ENCODE measurements at regions not wholly inside any gene's neighbourhood (a gene's known extent, or its start where the extent isn't known, plus 50 kb on each side); places are given as distances from the start of the nearest gene placed in this dataset.

DNA sequence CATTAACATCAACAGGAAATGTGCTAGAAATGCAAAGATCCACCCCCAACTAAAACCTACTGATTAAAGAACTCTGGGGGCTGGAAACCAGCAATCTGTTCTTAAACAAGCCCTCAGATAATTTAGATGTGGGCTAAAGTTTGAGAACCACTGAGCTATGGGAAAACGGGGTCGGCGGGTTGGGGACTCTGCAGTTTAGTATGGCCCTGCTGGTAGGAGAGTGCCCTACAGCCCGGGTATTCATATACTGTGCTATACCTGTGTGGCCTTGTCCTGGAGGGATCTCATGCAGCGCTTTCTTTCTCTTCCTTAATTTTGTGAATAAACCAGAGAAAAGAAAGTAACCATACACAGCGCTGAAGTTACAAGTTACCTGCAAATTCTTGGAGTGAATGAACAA, 189.7 kb upstream of the GBE1 start:
- DNase-seq: no peak

DNA sequence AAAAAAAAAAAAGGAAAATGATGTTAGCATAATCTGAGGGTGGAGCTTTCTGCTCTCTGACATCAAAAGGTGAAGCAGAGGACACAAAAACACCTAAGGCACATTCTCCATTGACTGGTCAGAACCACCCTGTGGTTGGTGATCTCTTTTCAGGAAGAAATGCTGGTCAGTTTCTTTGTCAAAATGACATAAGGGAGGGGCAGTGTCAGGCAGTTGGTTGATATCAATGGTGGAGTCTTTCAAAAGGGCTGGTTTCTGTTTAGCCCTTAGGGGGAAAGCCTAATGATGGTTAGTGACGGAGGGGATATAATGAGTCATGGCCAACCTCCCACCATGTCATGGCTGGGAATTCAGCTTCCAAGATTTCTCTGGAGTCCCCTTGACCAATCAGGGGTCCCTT, 185.9 kb upstream of the GBE1 start:
- DNase-seq: no peak

DNA sequence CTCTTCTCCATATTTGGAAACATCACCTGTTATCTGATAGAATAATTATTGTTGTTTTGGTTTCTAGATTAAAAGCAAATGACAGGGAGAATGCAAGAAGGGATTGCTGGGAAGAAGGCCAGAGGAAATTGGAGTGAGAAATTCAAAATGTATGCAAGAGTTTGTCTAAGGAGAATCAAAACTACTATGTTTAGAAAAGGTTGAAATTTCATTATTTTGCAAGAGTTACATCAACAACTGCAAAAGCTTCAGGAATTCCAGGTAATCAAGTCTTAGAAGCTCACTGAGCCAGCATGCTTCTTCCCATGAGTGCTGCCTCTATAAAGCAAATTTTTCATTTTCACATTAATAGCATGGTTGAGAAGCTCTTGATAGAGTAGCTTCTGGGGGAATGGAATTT, 177.2 kb upstream of the GBE1 start:
- no peak for DNase-seq

DNA sequence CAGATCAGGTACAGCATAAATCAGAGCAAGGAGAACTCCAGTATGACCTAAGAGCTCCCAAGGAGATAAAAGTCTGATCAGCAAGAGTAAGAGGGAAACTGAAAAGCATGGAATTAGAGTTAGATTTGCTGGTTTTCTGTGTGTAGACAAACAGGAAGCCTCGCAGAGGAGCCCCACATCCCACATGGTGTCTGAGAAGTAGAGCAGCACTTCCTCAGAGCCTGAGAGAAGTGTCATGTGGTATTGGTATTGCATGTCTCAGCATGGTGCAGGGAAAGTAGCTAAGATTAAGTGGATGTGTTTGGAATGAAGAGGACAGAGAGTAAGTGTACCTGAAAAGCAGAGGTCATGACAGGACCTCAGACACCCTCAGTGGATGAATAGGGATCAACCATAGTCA, 175.4 kb upstream of the GBE1 start:
- DNase-seq: no peak

DNA sequence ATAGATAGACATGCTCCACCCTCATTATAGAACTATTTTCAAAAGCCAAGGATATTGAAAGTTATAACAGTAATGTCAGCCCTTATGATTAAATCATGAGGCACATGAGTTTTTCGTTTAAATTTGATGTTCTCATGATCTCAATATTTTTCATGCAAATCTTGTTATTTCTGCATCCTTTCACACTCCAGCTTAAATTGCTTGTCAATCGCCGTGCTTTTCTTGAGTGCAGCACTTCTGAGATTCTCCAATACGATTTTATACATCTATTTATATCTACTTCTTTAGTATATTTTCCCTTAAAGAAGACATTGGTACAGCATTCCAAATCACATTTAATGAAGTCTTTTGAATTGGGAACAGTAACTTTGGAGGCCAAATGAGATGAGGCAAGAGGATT, 171.2 kb upstream of the GBE1 start:
- DNase-seq: no peak

DNA sequence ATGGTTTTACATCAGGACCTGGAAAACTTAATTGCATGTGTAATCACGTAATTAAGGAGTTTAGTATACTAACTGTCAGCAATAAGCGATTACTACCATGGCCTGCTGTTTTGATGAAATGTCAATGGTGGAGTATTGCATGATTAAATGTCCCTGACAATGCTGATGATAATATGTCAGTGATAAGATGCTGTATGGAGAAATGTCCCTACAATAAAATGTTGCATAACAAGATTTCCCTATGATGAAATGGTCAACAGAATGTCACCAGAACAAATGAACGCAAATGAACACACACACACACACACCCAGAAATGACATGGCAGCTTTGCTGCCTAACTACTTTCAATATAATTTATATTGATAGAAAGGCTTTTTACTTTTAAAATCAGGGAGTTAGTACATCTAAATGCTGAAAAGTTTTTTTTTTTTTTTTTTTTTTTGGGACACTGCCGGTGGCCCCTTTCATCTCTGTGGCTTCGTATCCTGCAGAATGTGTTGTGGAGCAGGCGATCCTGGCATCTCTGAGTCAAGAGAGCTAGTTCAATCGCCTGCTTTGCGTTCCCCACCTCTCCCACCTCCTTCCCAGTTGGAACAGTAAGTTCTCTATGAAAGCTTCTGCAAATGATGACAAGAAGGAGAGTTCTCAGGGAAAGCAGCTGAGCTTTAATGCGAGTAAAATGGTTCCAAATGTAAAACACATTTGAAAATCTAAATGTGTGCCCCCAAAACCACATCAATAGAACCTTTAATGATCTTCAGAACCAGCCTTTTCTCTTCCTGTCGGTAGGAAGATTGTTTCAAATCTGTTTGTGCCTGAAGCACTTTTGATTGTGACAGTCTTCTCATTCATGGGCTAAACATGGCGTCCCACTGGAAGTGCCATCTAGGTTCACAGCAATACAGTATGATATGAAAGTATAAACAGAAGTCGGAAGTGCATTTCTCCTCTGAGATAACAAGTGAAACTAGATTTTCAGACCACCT, 170.1 kb upstream of the GBE1 start:
- no peak for DNase-seq

DNA sequence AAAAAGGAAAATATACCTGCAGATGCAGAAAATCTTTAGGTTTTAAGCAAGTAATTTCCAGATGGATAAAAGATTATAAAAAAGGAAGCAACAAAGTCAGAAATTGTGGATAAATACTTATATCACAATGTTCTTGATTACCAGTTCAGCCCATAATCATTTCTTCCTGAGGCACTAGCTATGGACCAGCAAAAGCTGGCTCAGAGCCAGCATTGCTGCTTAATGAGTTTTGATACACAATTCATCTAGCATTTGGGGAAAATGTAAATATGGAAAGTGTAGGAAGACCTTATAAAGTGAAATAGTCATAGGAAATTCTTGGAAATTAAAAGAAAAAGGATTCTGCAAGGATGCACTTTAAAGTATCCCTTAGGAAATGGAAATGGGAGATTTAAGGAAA, 168.3 kb upstream of the GBE1 start:
- DNase-seq: no peak

DNA sequence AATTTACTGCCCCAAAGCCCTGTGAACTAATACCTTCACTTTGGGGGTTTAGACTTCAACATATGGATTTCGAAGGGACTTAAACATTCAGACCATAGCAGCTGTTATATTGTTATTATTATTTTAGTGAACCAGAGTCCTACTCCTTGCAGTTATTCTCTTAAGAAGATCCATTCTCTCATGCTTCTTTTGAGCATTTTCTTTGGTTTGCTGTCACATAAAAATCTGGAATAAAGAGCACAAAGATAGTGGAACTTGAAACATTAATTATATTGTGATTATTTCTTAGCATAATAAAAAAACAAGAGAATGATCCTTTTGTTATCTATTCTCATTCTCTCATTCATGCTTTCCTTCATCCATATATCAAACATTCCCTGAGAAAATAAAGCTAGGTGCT, 166.4 kb upstream of the GBE1 start:
- DNase-seq: no peak

DNA sequence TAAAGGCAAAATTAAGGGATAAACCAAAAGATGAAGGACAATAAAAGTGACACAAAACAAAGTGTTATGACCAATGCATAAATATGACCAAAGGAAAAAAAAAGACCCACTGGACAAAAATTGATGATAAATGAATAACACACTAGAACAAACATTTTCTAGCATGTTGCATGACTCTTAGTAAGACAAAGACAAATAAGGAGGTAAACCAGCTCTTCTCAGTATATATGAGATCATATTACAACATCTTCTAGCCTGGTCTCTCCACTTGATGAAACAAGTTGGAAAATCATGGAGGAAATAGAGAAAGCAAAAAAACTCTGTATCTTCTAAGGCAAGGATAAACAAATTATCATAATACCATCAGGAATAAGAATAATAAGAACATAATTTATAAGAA, 163.9 kb upstream of the GBE1 start:
- DNase-seq: no peak

DNA sequence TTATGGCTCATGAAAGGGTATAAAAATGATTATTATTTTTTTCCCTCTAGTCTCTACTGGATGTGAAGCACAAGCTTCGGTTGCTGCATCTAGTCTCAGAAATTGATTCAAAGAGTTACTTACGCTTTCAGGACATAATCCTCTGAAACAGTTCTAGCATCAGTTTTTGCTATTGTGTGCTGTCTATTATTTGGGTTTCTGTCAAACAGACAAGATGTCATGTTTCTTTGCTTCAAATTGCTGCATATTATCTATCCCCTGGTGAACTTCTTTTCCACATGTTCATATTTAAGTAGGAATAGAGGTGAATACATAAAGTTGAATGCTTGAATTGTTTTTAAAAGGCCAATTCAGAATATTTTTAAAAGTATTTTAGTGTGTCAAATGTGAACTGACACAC, 161.6 kb upstream of the GBE1 start:
- no peak for DNase-seq

DNA sequence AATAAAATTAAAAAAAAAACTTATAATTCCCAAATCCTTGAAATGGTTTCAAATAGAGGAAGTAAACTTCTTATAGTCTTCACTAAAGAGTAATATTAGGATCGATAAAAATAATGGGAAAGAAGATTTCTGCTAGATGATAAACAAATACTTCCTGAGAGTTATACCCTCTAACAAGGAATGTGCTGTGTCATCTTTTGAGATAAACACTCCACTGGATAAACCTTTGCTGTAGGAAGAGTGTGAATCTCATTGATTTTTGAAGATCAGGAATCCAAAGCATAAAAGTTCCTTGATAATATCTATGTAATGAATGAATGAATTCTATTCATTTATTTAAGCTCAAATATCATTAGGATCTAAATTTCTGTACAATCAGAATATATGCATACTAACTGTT, 161.0 kb upstream of the GBE1 start:
- no peak for DNase-seq

DNA sequence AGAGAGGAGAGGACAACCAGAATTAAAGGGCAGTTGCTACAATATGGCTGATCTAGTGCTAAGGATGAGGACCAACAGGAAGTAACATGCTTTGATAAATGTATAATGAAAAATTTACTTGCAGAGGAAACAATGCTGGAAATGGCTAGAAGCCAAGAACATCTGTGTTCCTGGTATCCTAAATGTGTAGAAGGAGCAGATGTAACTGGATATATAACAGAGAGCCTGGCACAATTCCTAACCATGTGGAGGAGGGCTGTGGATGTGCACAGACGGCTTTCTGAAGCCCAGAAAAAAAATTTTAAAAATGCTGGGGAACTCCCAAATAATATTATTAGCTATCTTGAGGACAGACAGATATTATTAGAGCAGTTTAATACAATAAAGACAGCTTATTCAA, 159.4 kb upstream of the GBE1 start:
- peak; percentile 43 for DNase-seq

DNA sequence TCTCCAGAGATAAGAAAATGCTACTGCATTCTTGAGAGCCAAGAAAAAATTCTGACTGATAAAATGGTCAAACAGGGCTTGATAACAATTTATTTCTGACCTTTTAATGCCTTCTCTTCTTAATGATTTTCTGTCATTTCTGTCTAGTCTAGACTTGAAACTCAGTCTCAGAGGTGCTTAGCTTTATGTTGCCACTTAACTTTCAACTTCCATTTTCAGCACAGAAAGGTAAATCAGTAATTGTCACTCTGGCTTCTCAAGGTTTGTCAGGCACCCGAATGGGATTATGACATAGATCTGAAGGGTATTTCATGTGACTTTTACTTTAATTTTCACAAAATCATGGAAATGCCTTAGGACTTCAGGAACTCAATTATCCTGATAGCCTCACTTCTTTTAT, 155.4 kb upstream of the GBE1 start:
- no peak for DNase-seq

DNA sequence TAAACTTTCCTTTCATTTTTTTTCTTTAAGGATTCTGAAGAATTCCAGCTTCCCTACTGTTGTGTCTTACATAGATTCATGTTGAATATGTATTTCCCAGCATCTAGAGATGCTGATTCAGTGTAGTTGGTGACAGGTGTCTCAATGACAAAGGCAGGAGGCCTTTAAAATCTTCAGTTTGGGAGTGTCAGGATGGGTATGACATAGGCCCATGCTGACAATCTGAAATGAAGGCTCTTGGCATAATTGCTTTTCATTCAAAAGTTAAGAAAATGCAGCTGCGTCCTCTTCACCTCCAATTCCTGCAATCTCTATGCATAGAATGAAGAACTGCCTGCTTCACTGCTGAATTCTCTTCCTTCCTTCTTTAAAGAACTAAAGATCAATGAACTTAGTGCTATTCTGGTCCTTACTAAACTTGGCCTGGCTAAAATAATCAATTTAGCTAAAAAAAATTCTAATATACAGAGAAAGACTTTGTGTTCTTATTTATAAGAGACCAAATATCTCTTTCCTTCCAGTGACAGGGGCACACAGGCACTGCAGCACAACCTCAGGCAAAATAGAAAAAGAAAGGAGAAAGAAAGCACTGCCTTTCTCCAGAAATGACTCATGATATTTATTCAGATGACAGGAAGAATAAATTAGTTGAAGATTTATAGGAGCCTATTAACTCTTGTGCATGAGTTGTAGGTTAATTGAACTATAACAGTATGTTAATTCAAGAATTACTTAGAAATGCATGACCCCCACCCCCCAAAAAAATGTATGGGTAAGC, 152.6 kb upstream of the GBE1 start:
- DNase-seq: no peak

DNA sequence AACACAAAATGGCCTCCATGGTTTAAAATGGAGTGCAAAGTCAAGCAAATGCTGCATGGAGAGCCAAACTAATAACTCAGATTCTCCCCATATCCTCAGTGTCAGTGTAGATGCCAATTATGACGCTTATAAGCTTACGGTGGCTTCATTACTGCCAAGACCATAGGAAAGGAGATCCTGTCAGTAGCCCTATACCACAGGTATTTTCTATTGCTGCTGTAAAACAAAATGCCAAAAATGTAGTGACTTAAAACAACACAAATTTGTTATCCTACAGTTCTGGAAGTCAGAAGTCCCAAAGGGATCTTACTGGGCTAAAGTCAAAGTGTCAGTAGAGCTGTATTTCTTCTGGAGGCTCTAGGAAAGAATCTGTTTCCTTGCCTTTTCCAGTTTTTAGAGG, 149.8 kb upstream of the GBE1 start:
- no peak for DNase-seq

DNA sequence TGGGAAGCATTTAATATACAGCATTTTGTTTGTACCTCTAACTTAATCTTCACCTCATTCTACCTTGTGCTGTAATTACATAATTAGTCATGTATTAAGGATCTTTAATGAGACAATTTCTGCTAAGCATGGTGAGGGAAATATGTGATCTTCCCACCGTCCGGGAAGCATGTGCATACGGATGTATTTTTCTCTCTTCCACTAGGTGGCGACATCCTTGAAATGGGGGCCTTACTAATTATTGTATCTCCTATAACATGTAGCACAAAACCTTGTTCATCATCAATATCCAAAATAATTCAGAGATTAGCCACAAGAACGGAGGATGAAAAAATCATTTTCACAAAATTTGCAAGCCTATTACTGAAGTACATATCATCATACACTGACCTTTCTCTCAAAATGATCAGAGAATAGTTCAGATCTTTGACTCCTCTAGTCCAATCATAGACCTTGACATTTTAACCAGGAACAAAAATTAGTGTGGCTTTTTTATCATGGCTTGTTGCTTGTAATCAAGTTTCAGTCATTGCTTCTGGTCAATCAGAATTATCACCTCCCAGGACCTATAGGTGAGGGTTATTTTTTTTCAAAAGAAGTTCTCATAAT, 148.9 kb upstream of the GBE1 start:
- no peak for DNase-seq

DNA sequence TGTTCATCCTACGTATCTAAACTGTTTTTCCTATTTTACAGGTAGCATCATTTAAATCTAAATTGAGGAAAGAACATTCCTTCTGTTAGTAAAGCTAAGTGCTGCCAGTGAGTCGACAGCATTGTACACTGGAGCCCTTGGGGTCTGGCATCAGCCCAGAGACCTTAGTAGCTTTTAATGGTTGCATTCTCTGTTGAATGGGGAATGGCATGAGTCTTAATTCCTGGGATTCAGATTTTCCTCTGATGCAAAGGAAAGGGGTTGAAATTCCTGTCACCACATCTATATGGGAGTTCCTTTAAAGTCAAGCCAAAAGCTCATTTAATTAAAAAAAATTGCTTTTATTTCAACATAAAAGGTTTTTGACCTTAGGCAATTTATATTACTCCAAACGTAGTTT, 148.4 kb upstream of the GBE1 start:
- no peak for DNase-seq

DNA sequence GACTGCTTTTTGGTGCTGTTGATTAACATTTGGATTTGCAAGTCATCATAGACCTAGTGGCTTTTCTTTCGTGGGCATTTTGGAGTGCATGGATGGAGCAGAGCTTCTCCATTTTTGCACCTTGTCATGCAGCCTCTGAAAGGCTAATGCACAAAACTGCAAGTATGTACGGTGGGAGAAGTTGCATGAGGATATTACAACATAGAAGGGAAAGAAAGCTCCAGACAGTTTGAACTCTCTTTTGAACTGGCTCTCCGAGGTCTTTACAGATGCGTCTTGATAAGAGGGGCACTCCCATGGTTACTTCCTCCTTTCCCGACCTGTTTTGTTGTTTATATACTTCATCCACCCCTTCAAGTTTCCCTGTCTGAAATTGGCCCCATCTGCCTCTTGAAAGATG, 147.1 kb upstream of the GBE1 start:
- no peak for DNase-seq

DNA sequence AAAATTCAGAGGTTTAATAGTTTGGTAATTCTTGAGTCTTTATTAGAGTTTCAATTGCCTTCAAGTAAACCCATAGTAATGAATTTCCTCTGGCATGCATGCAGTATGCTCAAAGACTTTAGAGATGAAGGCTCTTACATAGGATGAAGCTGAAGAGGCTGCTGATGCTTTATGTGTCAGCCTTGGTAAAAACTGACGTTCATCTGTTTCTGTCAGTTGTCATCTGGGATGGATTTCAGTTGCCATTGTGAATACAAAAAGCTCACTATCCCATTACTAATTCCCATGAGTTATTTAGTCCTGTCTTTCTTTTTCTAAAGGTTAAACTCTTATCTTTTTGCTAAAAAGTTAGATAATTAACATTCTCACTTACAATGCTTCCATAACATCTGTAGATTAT, 136.9 kb upstream of the GBE1 start:
- no peak for DNase-seq

DNA sequence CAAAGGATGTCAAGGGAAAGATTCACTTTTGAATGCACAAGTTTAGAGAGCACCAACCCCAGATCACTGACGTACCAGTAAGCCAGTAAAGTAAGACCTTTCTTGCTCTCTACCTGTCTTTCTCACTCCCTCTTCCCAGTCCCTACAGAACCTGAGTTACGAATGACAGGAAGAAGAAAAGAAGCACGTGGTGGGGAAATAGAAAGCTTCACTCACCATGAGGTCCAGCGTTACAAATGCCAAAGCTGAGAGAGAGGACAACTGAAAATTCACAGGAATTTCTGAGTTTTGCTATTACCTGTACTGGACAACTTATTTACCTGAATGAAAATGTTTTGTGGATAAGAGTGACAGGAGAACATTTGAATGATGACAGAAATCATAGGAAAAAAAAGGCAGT, 133.2 kb upstream of the GBE1 start:
- no peak for DNase-seq

DNA sequence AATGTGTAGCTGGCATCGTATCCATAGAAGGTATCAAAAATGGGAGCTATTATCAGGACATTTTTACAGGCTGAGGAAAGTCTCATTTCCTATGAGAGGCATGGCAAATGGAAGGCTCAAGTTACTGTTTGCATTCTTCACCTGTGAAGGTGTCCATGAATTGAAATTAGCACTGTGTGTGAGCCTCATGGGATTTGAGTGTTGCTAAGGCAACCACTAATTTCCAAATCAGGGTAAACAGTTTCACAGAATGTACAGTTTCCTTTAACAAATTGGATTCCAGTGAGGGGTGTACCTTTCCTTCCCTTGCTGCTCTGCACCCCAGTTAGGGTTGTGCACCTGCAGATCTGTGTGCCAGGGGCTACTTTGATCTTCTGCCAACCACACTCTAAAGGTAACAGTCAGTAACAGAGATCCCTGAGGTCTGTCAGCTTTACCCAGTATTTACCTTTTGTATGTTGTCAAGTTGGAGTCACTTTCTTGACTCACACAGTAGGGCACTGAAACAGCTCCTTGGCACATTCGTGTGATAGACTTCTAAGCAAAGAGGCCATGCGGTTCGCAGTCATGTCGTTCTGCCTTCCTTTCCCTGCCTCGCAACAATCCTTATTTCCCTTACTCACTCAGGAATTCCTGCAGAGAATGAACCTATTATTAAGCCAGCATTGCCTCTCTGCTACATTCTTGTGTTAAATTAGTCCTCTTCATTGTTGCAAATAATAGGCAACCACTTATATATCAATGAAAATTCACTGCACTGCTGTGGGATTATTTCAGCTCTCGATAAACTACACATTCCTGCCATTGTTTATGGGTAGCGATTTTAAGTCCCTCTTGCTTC, 129.8 kb upstream of the GBE1 start:
- DNase-seq: no peak

DNA sequence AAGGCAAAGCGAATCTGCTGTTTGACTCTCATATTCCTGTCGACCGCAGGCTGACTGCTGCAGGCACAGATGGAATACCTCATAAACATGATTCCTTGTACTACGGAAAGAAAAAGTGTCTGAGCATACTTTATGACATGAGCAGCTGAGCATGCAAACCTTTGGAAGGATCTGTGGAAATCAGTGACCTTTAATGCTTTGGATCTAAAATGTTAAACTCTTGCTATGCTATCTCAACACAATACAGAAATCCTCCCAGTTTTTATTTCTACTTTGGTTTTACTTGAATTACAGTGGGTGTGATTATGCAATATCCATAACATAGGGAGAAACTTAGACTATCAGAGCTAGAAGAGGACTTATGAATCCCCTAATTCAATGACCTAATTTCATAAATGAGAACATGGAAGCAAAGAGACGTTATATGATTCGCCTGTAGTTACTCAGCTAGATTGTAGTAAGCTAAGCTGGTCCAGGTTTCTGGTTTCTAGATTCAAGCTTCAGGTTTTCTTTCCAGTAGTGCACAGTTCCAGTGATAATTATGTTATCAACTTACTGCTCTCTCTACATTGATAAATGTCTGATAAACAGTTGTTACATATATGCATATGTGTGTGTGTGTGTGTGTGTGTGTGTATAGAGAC, 127.6 kb upstream of the GBE1 start:
- no peak for DNase-seq

Measured in femur (tissue), 1 donor.